GM12878 (cell line): ENCODE measurements at regions not wholly inside any gene's neighbourhood (a gene's known extent, or its start where the extent isn't known, plus 50 kb on each side); places are given as distances from the start of the nearest gene placed in this dataset.

Source experiments
- ATAC-seq: fragments of 200-7000 bp; cut with Tn5 transposase; 3 replicates; pipeline ENCODE4 v1.9.1; 2020; ENCODE audit warnings: mild to moderate bottlenecking, moderate library complexity
- BruUV-seq: library from RNA; stranded (reverse); fragments of 400-500 nt; replicated peaks from 2 replicates; lab custom pipeline; 2021; lab: Mats Ljungman, UMichigan
- CTCF ChIA-PET: fragments of 300-600 bp; sonication (Branson Sonifier 250); formaldehyde crosslinking; extraction: SDS; loops from one replicate; lab custom pipeline; 2021; ENCODE audit warnings: inconsistent platforms; lab: Yijun Ruan, JAX
- POLR2A ChIA-PET: fragments of 350-600 bp; formaldehyde crosslinking; extraction: SDS; loops from one replicate; lab custom pipeline; 2021; ENCODE audit warnings: inconsistent platforms; lab: Charles Lee
- RAD21 ChIA-PET: fragments of 300-600 bp; sonication (Branson Sonifier 250); formaldehyde crosslinking; loops from one replicate; lab custom pipeline; 2023; ENCODE audit warnings: antibody characterized with exemption; ENCODE audit not compliant: unreplicated experiment; lab: Charles Lee
- SMC1A ChIA-PET: fragments of 300-600 bp; sonication (Branson Sonifier 250); formaldehyde crosslinking; loops from one replicate; lab custom pipeline; 2023; ENCODE audit not compliant: unreplicated experiment, uncharacterized antibody; lab: Charles Lee
- DNase-seq: peaks from one replicate; pipeline ENCODE4 v3.0.0-alpha.2; 2011; ENCODE audit warnings: low read depth, low spot score
- FAIRE-seq: peaks from 3 replicates; lab custom pipeline; 2011; peaks lifted over from hg19 to GRCh38; lab: Jason Lieb, UNC
- H2AFZ ChIP-seq: 2 replicates; pipeline ENCODE4 v1.6.0; 2011; ENCODE audit warnings: low read depth, low read length, control low read depth; ENCODE audit not compliant: control insufficient read depth
- H3K27ac ChIP-seq: 2 replicates; pipeline ENCODE4 v1.5.1; 2011; ENCODE audit warnings: control low read depth; ENCODE audit not compliant: control insufficient read depth, insufficient read depth
- H3K27me3 ChIP-seq, 2 experiments: replicated peaks in 1 of 2; 2 replicates each; pipeline versions ENCODE4 v1.6.0 to v1.6.1; 2011; ENCODE audit warnings: low read length in 1 of 2; ENCODE audit not compliant: control insufficient read depth in 2 of 2, insufficient read depth in 2 of 2
- H3K36me3 ChIP-seq, 2 experiments: 2 replicates each; pipeline ENCODE4 v1.5.1; 2011; ENCODE audit warnings: low read length in 1 of 2; ENCODE audit not compliant: control insufficient read depth in 2 of 2, insufficient read depth in 2 of 2
- H3K4me1 ChIP-seq: 2 replicates; pipeline ENCODE4 v1.6.1; 2011; ENCODE audit warnings: mild to moderate bottlenecking, low read length, moderate library complexity, mixed read lengths; ENCODE audit not compliant: control insufficient read depth, insufficient read depth
- H3K4me2 ChIP-seq: 2 replicates; pipeline ENCODE4 v1.6.0; 2011; ENCODE audit warnings: control low read depth; ENCODE audit not compliant: control insufficient read depth, insufficient read depth
- H3K4me3 ChIP-seq: fragments of 200-600 bp; sonication (generic); 2 replicates; pipeline ENCODE4 v1.5.1; 2016
- H3K79me2 ChIP-seq: 2 replicates; pipeline ENCODE4 v1.6.0; 2011; ENCODE audit warnings: low read length; ENCODE audit not compliant: control insufficient read depth, insufficient read depth
- H3K9ac ChIP-seq: 2 replicates; pipeline ENCODE4 v1.8.0; 2011; ENCODE audit warnings: low read length, control low read depth, mixed read lengths; ENCODE audit not compliant: control insufficient read depth, insufficient read depth
- H3K9me3 ChIP-seq: replicated peaks from 3 replicates; pipeline ENCODE4 v1.5.1; 2011; ENCODE audit warnings: mild to moderate bottlenecking, low read length; ENCODE audit not compliant: control insufficient read depth, insufficient read depth
- H4K20me1 ChIP-seq: 2 replicates; pipeline ENCODE4 v1.6.0; 2011; ENCODE audit not compliant: control insufficient read depth, insufficient read depth
- BMI1 ChIP-seq: fragments of 450-650 bp; IDR thresholded peaks from 2 replicates; pipeline ENCODE4 v1.6.1; 2016; ENCODE audit warnings: mild to moderate bottlenecking, moderate library complexity, borderline replicate concordance
- BRCA1 ChIP-seq: IDR thresholded peaks from 2 replicates; pipeline ENCODE4 v1.6.1; 2011; ENCODE audit warnings: low read depth, low read length, improper control_type of control experiment
- CBX3 ChIP-seq: fragments of 200-600 bp; sonication (generic); IDR thresholded peaks from 2 replicates; pipeline ENCODE4 v1.6.1; 2016; ENCODE audit warnings: low read depth, borderline replicate concordance
- CEBPB ChIP-seq, 2 experiments: fragments of 150-350 bp in 1 of 2; IDR thresholded peaks; 2 replicates each; pipeline ENCODE4 v1.6.1; 2012 to 2014; ENCODE audit warnings: low read depth in 2 of 2, low read length in 2 of 2, borderline replicate concordance in 1 of 2, inconsistent platforms in 1 of 2
- DPF2 ChIP-seq: fragments of 450-650 bp; IDR thresholded peaks from 2 replicates; pipeline ENCODE4 v1.6.1; 2017; ENCODE audit warnings: mild to moderate bottlenecking
- HSF1 ChIP-seq: fragments of 150-350 bp; IDR thresholded peaks from 2 replicates; pipeline ENCODE4 v1.6.1; 2014; ENCODE audit warnings: mild to moderate bottlenecking, low read depth, low read length
- IRF3 ChIP-seq: fragments of 450-650 bp; IDR thresholded peaks from 2 replicates; pipeline ENCODE4 v1.6.1; 2014; ENCODE audit warnings: mild to moderate bottlenecking
- RAD21 ChIP-seq: IDR thresholded peaks from 2 replicates; pipeline ENCODE4 v1.6.1; 2011; ENCODE audit warnings: mild to moderate bottlenecking, low read depth, low read length, moderate library complexity; ENCODE audit not compliant: insufficient read depth
- RBBP5 ChIP-seq: fragments of 200-600 bp; sonication (generic); conservative IDR thresholded peaks from 2 replicates; pipeline ENCODE4 v1.6.1; 2016
- SPI1 ChIP-seq: IDR thresholded peaks from 2 replicates; pipeline ENCODE4 v1.6.1; 2011; ENCODE audit warnings: low read depth, mild to moderate bottlenecking, low read length, moderate library complexity, borderline replicate concordance; ENCODE audit not compliant: insufficient read depth
- USF2 ChIP-seq: IDR thresholded peaks from 2 replicates; pipeline ENCODE4 v1.6.1; 2011; ENCODE audit warnings: low read depth, low read length, improper control_type of control experiment, borderline replicate concordance
- ZBTB4 ChIP-seq: fragments of 450-650 bp; formaldehyde crosslinking; IDR thresholded peaks from 2 replicates; pipeline ENCODE4 v1.4.0; 2022; ENCODE audit warnings: mild to moderate bottlenecking, moderate library complexity
- WGBS: methylation state at CpG from one replicate; pipeline ENCODE4 v1.1.6; 2016; ENCODE audit warnings: low lambda C conversion rate; ENCODE audit not compliant: insufficient replicate concordance, insufficient coverage; ENCODE audit errors: missing lambda C conversion rate; 5-methylcytosine and 5-hydroxymethylcytosine counted together
- in situ Hi-C: fragments of 300-500 bp; cut with MboI; formaldehyde crosslinking; loops from 9 replicates; pipeline ENCODE4 v1.14.3; 2018; ENCODE audit warnings: mixed read lengths
- intact Hi-C: fragments of 100-400 bp; cut with micrococcal nuclease; formaldehyde crosslinking; loops from one replicate; pipeline ENCODE4 v1.14.2; 2022; ENCODE audit not compliant: unreplicated experiment

- ChIA-PET CTCF (no interaction called here), POLR2A (no interaction called here), SMC1A (no interaction called here), RAD21 (no interaction called here)
- Histone ChIP-seq H3K4me1 (no peaks in the 10 kb centered on the region), H3K27ac (no peak overlapping the region), H3K27me3 (no peaks in the 10 kb centered on the region), H3K9me3 (no peaks in the 10 kb centered on the region), H3K36me3 (no peaks in the 10 kb centered on the region), H3K9ac (no peak overlapping the region), H2AFZ (no peak overlapping the region), H4K20me1 (no peaks in the 10 kb centered on the region), H3K4me2 (no peak overlapping the region), H3K79me2 (no peaks in the 10 kb centered on the region), H3K4me3 (no peak overlapping the region)
- no peak for TF ChIP-seq CEBPB (IDR thresholded peaks at IDR 0.05; ENCODE audit: borderline replicate concordance in 1 of 2, low read depth in 2 of 2, low read length in 2 of 2)
- no peak for TF ChIP-seq IRF3
- TF ChIP-seq ZBTB4 (CRISPR knock-in tag) = no peak
- TF ChIP-seq USF2 = no peak
- TF ChIP-seq HSF1 = no peak
- TF ChIP-seq SPI1 = no peak
- no peak for TF ChIP-seq DPF2
- no peak for TF ChIP-seq CBX3
- TF ChIP-seq BMI1 = no peak
- TF ChIP-seq BRCA1 = no peak
- no peak for TF ChIP-seq RAD21
- TF ChIP-seq RBBP5 = no peak
- 0% methylated on average over 1 of the region's 1 CpG for WGBS
- intact Hi-C loops (no loop called here), in situ Hi-C loops (no loop called here)
- DNase-seq = no peak
- BruUV-seq = no TSS peak
- no peak for ATAC-seq
- FAIRE-seq = no peak
These were observed 167.0 kb upstream of the IL15 start for GRCh38 chr4:141469392-141469791.
